ENCODE measurements at regions not wholly inside any gene's neighbourhood (a gene's known extent, or its start where the extent isn't known, plus 50 kb on each side); places are given as distances from the start of the nearest gene placed in this dataset.

DNA sequence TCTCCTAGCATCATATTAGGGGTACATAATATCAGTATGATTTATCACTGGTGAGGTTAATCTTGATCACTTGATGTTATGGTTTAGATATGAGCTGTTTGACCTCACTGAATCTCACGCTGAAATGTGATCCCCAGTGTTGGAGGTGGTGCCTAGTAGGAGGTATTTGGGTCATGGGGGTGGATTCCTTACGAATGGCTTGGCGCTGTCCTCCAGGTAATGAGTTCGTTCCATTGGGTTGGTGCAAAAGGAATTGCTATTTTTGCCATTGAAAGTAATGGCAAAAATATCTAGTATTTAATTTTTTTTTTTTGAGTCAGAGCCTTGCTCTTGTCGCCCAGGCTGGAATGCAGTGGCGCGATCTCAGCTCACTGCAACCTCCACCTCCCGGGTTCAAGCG lies 326.3 kb downstream of the AASDHPPT start:
- Histone ChIP-seq H3K79me2 (ENCODE audit: insufficient read depth, low read length) (no peaks in the 10 kb centered on the region), H3K4me2 (ENCODE audit: low read length) (no peak overlapping the region), H3K4me3 (replicated peaks in 1 of 2; ENCODE audit: low read depth in 1 of 2, low read length in 2 of 2) (no peak overlapping the region), H3K9ac (ENCODE audit: low read length) (no peak overlapping the region), H3K4me1 (ENCODE audit: control insufficient read depth in 1 of 2, insufficient read depth in 2 of 2, low read length in 2 of 2) (peaks cover 0 to 11% of the 10 kb centered on the region in 2 experiments; a peak in 2 of 4 replicates), H3K36me3 (ENCODE audit: control insufficient read depth in 1 of 2, insufficient read depth in 2 of 2, low read length in 2 of 2) (no peaks in the 10 kb centered on the region), H3K9me2 (ENCODE audit: insufficient read depth) (no peaks in the 10 kb centered on the region), H3K9me3 (ENCODE audit: control insufficient read depth in 1 of 2, insufficient read depth in 1 of 2, low read depth in 1 of 2, low read length in 2 of 2) (no peaks in the 10 kb centered on the region), H4K20me1 (ENCODE audit: insufficient read depth) (no peaks in the 10 kb centered on the region), H3K27ac (ENCODE audit: low read depth, low read length) (no peak overlapping the region), H3K27me3 (ENCODE audit: insufficient read depth, low read length) (no peaks in the 10 kb centered on the region), H2AFZ (ENCODE audit: low read depth, low read length, poor library complexity, severe bottlenecking) (no peak overlapping the region)
- ChIA-PET POLR2A (no interaction called here), CTCF (no interaction called here), RAD21 (ENCODE audit: low non-redundant PET in 1 of 2, low total read pairs in 2 of 2, uncharacterized antibody in 2 of 2, unreplicated experiment in 2 of 2) (no interaction called here)
- intact Hi-C loops (cut with micrococcal nuclease): no loop called here
- TF ChIP-seq EGR1 (IDR thresholded peaks at IDR 0.05; ENCODE audit: low read depth): no peak
- TF ChIP-seq SRF (IDR thresholded peaks at IDR 0.05; ENCODE audit: low read depth): no peak
- TF ChIP-seq EZH2phosphoT487 (IDR thresholded peaks at IDR 0.05; ENCODE audit: borderline replicate concordance): no peak
- TF ChIP-seq TCF7L2 (IDR thresholded peaks at IDR 0.05; ENCODE audit: borderline replicate concordance, extremely low read depth, insufficient read depth, insufficient read length): no peak
- TF ChIP-seq, protein P1, sequence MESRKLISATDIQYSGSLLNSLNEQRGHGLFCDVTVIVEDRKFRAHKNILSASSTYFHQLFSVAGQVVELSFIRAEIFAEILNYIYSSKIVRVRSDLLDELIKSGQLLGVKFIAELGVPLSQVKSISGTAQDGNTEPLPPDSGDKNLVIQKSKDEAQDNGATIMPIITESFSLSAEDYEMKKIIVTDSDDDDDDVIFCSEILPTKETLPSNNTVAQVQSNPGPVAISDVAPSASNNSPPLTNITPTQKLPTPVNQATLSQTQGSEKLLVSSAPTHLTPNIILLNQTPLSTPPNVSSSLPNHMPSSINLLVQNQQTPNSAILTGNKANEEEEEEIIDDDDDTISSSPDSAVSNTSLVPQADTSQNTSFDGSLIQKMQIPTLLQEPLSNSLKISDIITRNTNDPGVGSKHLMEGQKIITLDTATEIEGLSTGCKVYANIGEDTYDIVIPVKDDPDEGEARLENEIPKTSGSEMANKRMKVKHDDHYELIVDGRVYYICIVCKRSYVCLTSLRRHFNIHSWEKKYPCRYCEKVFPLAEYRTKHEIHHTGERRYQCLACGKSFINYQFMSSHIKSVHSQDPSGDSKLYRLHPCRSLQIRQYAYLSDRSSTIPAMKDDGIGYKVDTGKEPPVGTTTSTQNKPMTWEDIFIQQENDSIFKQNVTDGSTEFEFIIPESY (IDR thresholded peaks at IDR 0.05; ENCODE audit: extremely low read depth, insufficient replicate concordance, low read length): no peak
- no peak for TF ChIP-seq FOSL1 (IDR thresholded peaks at IDR 0.05; ENCODE audit: low read depth)
- TF ChIP-seq, protein P2, sequence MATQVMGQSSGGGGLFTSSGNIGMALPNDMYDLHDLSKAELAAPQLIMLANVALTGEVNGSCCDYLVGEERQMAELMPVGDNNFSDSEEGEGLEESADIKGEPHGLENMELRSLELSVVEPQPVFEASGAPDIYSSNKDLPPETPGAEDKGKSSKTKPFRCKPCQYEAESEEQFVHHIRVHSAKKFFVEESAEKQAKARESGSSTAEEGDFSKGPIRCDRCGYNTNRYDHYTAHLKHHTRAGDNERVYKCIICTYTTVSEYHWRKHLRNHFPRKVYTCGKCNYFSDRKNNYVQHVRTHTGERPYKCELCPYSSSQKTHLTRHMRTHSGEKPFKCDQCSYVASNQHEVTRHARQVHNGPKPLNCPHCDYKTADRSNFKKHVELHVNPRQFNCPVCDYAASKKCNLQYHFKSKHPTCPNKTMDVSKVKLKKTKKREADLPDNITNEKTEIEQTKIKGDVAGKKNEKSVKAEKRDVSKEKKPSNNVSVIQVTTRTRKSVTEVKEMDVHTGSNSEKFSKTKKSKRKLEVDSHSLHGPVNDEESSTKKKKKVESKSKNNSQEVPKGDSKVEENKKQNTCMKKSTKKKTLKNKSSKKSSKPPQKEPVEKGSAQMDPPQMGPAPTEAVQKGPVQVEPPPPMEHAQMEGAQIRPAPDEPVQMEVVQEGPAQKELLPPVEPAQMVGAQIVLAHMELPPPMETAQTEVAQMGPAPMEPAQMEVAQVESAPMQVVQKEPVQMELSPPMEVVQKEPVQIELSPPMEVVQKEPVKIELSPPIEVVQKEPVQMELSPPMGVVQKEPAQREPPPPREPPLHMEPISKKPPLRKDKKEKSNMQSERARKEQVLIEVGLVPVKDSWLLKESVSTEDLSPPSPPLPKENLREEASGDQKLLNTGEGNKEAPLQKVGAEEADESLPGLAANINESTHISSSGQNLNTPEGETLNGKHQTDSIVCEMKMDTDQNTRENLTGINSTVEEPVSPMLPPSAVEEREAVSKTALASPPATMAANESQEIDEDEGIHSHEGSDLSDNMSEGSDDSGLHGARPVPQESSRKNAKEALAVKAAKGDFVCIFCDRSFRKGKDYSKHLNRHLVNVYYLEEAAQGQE (IDR thresholded peaks at IDR 0.05; ENCODE audit: low read depth): no peak
- TF ChIP-seq, protein P3, sequence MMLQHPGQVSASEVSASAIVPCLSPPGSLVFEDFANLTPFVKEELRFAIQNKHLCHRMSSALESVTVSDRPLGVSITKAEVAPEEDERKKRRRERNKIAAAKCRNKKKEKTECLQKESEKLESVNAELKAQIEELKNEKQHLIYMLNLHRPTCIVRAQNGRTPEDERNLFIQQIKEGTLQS (IDR thresholded peaks at IDR 0.05): no peak
- TF ChIP-seq POLR2AphosphoS5 (IDR thresholded peaks at IDR 0.05; ENCODE audit: low read depth, low read length): no peak
- TF ChIP-seq YY1 (IDR thresholded peaks at IDR 0.05; ENCODE audit: extremely low read depth, insufficient replicate concordance, low read depth, low read length): no peak
- no peak for TF ChIP-seq ELF1 (IDR thresholded peaks at IDR 0.05; ENCODE audit: borderline replicate concordance, low read depth)
- TF ChIP-seq CBX3 (IDR thresholded peaks at IDR 0.05; ENCODE audit: low read depth): no peak
- ATAC-seq: no peak
- DNase-seq (ENCODE audit: low read depth, low spot score): no peak
- no TSS peak for BruUV-seq (replicated peaks)
